Spleen (tissue), 11 donors: ENCODE measurements at regions not wholly inside any gene's neighbourhood (a gene's known extent, or its start where the extent isn't known, plus 50 kb on each side); places are given as distances from the start of the nearest gene placed in this dataset.

ENCODE experiments used
- DNase-seq: peaks from one replicate; pipeline ENCODE4 v3.0.0-alpha.2; 2020
- H3K27ac ChIP-seq, 8 donors: fragments of 200-600 bp; sonication (generic) in 7 of 8; 1 replicate in 4 of 8; 2 replicates in 4 of 8; pipeline versions ENCODE4 v1.5.0 to v1.8.0; 2016 to 2021; ENCODE audit warnings: inconsistent platforms in 4 of 8, mild to moderate bottlenecking in 4 of 8, moderate library complexity in 1 of 8
- H3K27me3 ChIP-seq, 7 donors: fragments of 200-600 bp; sonication (generic) in 6 of 7; replicated peaks in 1 of 7; 1 replicate in 4 of 7; 2 replicates in 3 of 7; pipeline versions ENCODE4 v1.5.0 to v1.8.0; 2016 to 2021; ENCODE audit warnings: inconsistent platforms in 3 of 7, mild to moderate bottlenecking in 1 of 7
- H3K36me3 ChIP-seq, 6 donors: fragments of 200-600 bp; sonication (generic) in 5 of 6; 1 replicate in 4 of 6; 2 replicates in 2 of 6; pipeline versions ENCODE4 v1.5.0 to v1.8.0; 2016 to 2021; ENCODE audit warnings: inconsistent platforms in 2 of 6
- H3K4me1 ChIP-seq, 6 donors: fragments of 200-600 bp; sonication (generic) in 5 of 6; 1 replicate in 3 of 6; 2 replicates in 3 of 6; pipeline versions ENCODE4 v1.5.0 to v1.8.0; 2016 to 2021; ENCODE audit warnings: inconsistent platforms in 3 of 6
- H3K4me3 ChIP-seq, 8 donors: fragments of 200-600 bp; sonication (generic) in 7 of 8; 1 replicate in 4 of 8; 2 replicates in 4 of 8; pipeline versions ENCODE4 v1.5.0 to v1.8.0; 2016 to 2021; ENCODE audit warnings: inconsistent platforms in 4 of 8, mild to moderate bottlenecking in 4 of 8, moderate library complexity in 2 of 8
- H3K9me3 ChIP-seq, 8 donors: fragments of 200-600 bp; sonication (generic) in 7 of 8; 1 replicate in 4 of 8; 2 replicates in 4 of 8; pipeline versions ENCODE4 v1.5.0 to v1.8.0; 2016 to 2021; ENCODE audit warnings: inconsistent platforms in 4 of 8
- POLR2A ChIP-seq, 3 donors: fragments of 450-650 bp; IDR thresholded peaks; one replicate each; pipeline ENCODE4 v1.5.1; 2017; ENCODE audit warnings: antibody characterized with exemption in 3 of 3, mild to moderate bottlenecking in 1 of 3
- POLR2AphosphoS5 ChIP-seq, 3 donors: sonication (generic); formaldehyde crosslinking; IDR thresholded peaks; one replicate each; pipeline ENCODE4 v1.5.1; 2017; ENCODE audit warnings: antibody characterized with exemption in 3 of 3
- WGBS, 5 donors: extraction: QIAGEN DNeasy Blood & Tissue Kit in 3 of 5; methylation state at CpG; one replicate each; pipeline versions ENCODE4 v1.1.5 to v1.1.7; 2013 to 2018; 5-methylcytosine and 5-hydroxymethylcytosine counted together
- intact Hi-C: fragments of 100-400 bp; cut with DNase I; formaldehyde crosslinking; loops from one replicate; pipeline ENCODE4 v1.15.0; 2023; ENCODE audit warnings: low total_unique reads
- TF ChIP-seq, protein P1 (sequence below), 11 experiments: fragments of 200-600 bp in 7 of 11; fragments of 450-650 bp in 4 of 11; sonication (generic) in 4 of 11; IDR thresholded peaks in 8 of 11; conservative IDR thresholded peaks in 3 of 11; 1 replicate in 7 of 11; 2 replicates in 4 of 11; pipeline versions ENCODE4 v1.4.0 to v1.8.0; 2016 to 2021; ENCODE audit warnings: antibody characterized with exemption in 11 of 11, inconsistent platforms in 4 of 11, mild to moderate bottlenecking in 1 of 11
- donor health status: healthy with polysubstance abuse.
- donor health status: DM: no; HTN: no; CAD: no; lungs with moderate emphysema.
- donor health status: DM: no; HTN: no; CAD: no.
- donor health status: Bipolar disorder and iron deficiency.
- donor health status: healthy.
- donor health status: DM: no; HTN: no; CAD: no.
- donor health status: DM: yes; HTN: yes; CAD: no.

DNA sequence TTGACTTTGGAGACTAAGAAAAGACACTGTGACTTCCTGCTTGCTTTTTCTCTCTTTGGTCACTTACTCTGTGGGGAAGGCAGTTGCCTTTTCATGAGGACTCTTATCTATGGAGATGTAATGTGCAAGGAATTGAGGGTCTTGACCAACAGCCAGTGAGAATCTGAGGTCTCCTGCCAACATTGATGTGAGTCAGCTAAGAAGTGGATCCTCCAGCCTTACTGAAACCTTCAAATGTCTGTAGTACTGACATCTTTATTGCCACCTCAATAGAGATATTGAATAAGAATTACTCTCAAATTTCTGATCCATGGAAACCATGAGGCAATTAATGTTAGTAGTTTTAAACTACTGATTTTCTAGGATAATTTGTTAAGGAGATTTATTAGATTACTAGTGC lies 598.4 kb downstream of the ADGRL2 start:
- no peaks in the 10 kb centered on the region for H3K9me3 ChIP-seq
- H3K27me3 ChIP-seq, result no peaks in the 10 kb centered on the region
- peaks cover 0 to 3% (median 0%) of the 10 kb centered on the region in 6 donors for H3K4me1 ChIP-seq
- intact Hi-C loops, result no loop called here
- no peak for TF ChIP-seq POLR2A (IDR thresholded peaks at IDR 0.05)
- TF ChIP-seq, protein P1, sequence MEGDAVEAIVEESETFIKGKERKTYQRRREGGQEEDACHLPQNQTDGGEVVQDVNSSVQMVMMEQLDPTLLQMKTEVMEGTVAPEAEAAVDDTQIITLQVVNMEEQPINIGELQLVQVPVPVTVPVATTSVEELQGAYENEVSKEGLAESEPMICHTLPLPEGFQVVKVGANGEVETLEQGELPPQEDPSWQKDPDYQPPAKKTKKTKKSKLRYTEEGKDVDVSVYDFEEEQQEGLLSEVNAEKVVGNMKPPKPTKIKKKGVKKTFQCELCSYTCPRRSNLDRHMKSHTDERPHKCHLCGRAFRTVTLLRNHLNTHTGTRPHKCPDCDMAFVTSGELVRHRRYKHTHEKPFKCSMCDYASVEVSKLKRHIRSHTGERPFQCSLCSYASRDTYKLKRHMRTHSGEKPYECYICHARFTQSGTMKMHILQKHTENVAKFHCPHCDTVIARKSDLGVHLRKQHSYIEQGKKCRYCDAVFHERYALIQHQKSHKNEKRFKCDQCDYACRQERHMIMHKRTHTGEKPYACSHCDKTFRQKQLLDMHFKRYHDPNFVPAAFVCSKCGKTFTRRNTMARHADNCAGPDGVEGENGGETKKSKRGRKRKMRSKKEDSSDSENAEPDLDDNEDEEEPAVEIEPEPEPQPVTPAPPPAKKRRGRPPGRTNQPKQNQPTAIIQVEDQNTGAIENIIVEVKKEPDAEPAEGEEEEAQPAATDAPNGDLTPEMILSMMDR (IDR thresholded peaks at IDR 0.05 in 8 of 11, conservative IDR thresholded peaks at IDR 0.05 in 3 of 11), result no peak
- TF ChIP-seq POLR2AphosphoS5 (IDR thresholded peaks at IDR 0.05), result no peak
- H3K36me3 ChIP-seq, result no peaks in the 10 kb centered on the region
- H3K27ac ChIP-seq, result no peak overlapping the region
- DNase-seq, result no peak
- H3K4me3 ChIP-seq, result no peak overlapping the region

DNA sequence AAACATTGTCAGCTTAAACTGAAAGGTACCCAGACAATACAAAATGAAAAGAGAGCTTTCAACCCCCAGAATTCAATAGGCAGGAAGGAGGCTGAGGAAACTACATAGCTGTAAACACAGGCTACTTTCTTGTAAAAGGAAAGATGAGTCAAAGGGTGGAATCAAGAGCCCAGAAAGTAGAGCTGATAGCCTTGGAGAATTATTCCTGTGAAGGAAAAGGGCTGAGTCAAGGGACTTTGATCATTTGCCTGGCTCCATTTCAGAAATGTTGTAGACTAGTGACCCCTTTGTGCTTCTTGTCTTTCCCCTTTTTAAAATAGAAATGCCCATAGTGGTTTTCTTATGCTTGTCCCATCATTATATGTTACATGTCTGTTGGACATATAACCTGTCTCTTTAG lies 597.6 kb downstream of the ADGRL2 start:
- H3K27me3 ChIP-seq, result no peaks in the 10 kb centered on the region
- no peaks in the 10 kb centered on the region for H3K9me3 ChIP-seq
- intact Hi-C loops, result no loop called here
- H3K36me3 ChIP-seq, result no peaks in the 10 kb centered on the region
- TF ChIP-seq, protein P1 (IDR thresholded peaks at IDR 0.05 in 8 of 11, conservative IDR thresholded peaks at IDR 0.05 in 3 of 11), result no peak
- TF ChIP-seq POLR2A (IDR thresholded peaks at IDR 0.05), result no peak
- no peak for TF ChIP-seq POLR2AphosphoS5 (IDR thresholded peaks at IDR 0.05)
- H3K4me3 ChIP-seq, result no peak overlapping the region
- no peak for DNase-seq
- peaks cover 0 to 3% (median 0%) of the 10 kb centered on the region in 6 donors for H3K4me1 ChIP-seq
- H3K27ac ChIP-seq, result no peak overlapping the region

DNA sequence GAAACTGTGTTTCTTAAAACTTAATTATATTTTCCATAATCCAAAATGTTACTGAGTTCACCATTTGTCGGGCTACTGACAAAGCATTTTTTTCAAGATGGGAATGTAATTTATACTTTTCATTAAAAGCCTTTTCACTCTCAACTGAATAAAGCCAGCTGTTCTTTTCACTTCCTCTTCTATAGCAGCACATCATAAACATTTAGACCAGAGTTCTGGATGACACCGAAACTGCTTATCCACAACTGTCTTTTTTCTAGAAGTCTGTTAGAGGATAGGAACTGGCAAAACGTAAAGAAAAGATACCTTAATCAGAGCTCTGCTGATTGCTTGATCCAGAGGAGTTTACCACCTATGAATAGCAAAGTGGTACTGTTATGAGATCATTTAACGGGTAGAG lies 594.7 kb downstream of the ADGRL2 start:
- no peaks in the 10 kb centered on the region for H3K9me3 ChIP-seq
- TF ChIP-seq POLR2AphosphoS5 (IDR thresholded peaks at IDR 0.05) (no peak), POLR2A (IDR thresholded peaks at IDR 0.05) (no peak)
- TF ChIP-seq, protein P1 (IDR thresholded peaks at IDR 0.05 in 8 of 11, conservative IDR thresholded peaks at IDR 0.05 in 3 of 11), result no peak
- WGBS, 5 donors, result 35 to 42% (median 39%) methylated on average over 4 of the region's 4 CpGs

DNA sequence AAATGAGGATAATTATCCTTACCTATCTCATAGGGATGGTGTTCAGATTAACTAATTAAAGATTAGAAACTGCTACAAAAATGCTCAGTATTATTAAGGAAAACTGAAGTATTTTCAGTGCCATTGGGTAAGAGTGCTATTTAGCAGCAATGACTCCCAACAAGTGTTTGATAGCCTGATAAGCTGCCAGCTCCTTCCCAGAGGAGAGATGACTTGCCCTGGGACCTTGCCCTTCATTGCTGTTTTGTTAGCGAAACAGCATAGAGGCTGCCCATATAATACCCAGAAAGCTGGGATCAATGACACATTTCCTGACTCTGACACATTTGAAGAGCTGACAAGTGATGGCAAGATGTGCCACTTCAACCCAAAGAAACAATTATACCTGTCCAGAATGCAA lies 592.2 kb downstream of the ADGRL2 start:
- TF ChIP-seq, protein P1 (IDR thresholded peaks at IDR 0.05 in 8 of 11, conservative IDR thresholded peaks at IDR 0.05 in 3 of 11), result no peak
- TF ChIP-seq POLR2AphosphoS5 (IDR thresholded peaks at IDR 0.05) (no peak), POLR2A (IDR thresholded peaks at IDR 0.05) (no peak)
- no peak for DNase-seq
- peaks cover 0 to 8% (median 0%) of the 10 kb centered on the region in 8 donors for H3K9me3 ChIP-seq
- H3K27ac ChIP-seq, result no peak overlapping the region
- H3K27me3 ChIP-seq, result no peaks in the 10 kb centered on the region
- intact Hi-C loops, result no loop called here
- WGBS, 5 donors, result 85 to 94% (median 89%) methylated on average over 1 of the region's 1 CpG
- H3K4me1 ChIP-seq, result peaks cover 0 to 7% (median 0%) of the 10 kb centered on the region in 6 donors
- H3K4me3 ChIP-seq, result no peak overlapping the region
- no peaks in the 10 kb centered on the region for H3K36me3 ChIP-seq

More for the DNA sequence above, 594.7 kb downstream of the ADGRL2 start:
- Histone ChIP-seq H3K27me3 (no peaks in the 10 kb centered on the region), H3K27ac (no peak overlapping the region), H3K4me3 (no peak overlapping the region), H3K36me3 (no peaks in the 10 kb centered on the region), H3K4me1 (peaks cover 0 to 7% (median 0%) of the 10 kb centered on the region in 6 donors)
- no peak for DNase-seq
- intact Hi-C loops, result no loop called here
